ENCODE measurements at regions not wholly inside any gene's neighbourhood (a gene's known extent, or its start where the extent isn't known, plus 50 kb on each side); places are given as distances from the start of the nearest gene placed in this dataset.

DNA sequence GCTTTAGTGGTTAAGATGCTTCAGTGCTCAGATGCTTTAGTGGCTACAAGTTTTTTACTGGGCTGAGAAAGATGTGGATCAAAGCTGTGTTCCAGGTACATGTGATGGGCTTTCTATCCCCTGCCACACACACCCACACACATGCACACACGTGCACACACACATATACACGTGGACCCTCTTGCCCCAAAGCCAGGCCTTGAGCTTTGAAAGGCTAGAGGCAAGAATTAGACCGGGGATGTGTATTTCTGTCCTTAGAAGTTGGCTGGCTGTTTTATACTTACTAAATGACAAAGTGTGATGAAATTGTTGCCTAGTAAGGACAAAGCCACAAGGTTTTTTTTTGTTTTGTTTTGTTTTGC lies 376.5 kb downstream of the C12orf75 start:
- TF ChIP-seq, protein P1, sequence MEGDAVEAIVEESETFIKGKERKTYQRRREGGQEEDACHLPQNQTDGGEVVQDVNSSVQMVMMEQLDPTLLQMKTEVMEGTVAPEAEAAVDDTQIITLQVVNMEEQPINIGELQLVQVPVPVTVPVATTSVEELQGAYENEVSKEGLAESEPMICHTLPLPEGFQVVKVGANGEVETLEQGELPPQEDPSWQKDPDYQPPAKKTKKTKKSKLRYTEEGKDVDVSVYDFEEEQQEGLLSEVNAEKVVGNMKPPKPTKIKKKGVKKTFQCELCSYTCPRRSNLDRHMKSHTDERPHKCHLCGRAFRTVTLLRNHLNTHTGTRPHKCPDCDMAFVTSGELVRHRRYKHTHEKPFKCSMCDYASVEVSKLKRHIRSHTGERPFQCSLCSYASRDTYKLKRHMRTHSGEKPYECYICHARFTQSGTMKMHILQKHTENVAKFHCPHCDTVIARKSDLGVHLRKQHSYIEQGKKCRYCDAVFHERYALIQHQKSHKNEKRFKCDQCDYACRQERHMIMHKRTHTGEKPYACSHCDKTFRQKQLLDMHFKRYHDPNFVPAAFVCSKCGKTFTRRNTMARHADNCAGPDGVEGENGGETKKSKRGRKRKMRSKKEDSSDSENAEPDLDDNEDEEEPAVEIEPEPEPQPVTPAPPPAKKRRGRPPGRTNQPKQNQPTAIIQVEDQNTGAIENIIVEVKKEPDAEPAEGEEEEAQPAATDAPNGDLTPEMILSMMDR (IDR thresholded peaks at IDR 0.05; ENCODE audit: low read length) = no peak
- TF ChIP-seq EZH2 (IDR thresholded peaks at IDR 0.05; ENCODE audit: borderline replicate concordance, low read length) = no peak

Measured in OCI-LY1 (cell line).